AG09309 (cell line): ENCODE measurements at regions not wholly inside any gene's neighbourhood (a gene's known extent, or its start where the extent isn't known, plus 50 kb on each side); places are given as distances from the start of the nearest gene placed in this dataset.
"Not testable (repeated sequence)": the region's sequence is repeated elsewhere in the genome, so short reads cannot be mapped to it uniquely, and the experiment has no call there.

Experiments used
- DNase-seq: peaks from one replicate; pipeline ENCODE4 v3.0.0-alpha.2; 2010; ENCODE audit warnings: low read depth
- H3K4me3 ChIP-seq: 2 replicates; pipeline ENCODE4 v1.5.1; 2011; ENCODE audit warnings: mild to moderate bottlenecking, low read depth, low read length, moderate library complexity; ENCODE audit not compliant: control insufficient read depth
- TF ChIP-seq, protein P1 (sequence below): IDR thresholded peaks from 2 replicates; pipeline ENCODE4 v1.5.1; 2011; ENCODE audit warnings: mild to moderate bottlenecking, low read depth, low read length, inconsistent platforms; ENCODE audit not compliant: insufficient read depth, control insufficient read depth; ENCODE audit errors: missing control alignments

DNA sequence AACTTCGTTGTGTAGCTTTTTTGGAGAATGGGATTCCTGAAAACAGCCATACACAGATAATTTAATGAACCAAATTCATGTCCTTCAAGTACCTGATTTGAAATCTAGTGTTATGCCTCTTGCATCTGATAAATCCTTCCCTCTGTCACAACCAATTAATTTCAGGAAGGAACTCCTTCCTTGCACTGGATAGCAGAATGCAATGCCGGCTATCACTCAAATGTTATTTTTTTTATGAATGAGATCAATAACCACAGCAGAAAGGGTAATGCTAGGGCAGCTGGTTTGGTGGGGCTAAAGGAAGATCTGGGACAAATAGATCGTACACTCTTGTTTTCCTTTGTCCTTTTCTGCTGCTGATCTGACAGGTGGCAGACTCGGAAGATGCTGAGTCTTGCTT lies 899.5 kb upstream of the GYPC start:
- no peak overlapping the region for H3K4me3 ChIP-seq
- TF ChIP-seq, protein P1, sequence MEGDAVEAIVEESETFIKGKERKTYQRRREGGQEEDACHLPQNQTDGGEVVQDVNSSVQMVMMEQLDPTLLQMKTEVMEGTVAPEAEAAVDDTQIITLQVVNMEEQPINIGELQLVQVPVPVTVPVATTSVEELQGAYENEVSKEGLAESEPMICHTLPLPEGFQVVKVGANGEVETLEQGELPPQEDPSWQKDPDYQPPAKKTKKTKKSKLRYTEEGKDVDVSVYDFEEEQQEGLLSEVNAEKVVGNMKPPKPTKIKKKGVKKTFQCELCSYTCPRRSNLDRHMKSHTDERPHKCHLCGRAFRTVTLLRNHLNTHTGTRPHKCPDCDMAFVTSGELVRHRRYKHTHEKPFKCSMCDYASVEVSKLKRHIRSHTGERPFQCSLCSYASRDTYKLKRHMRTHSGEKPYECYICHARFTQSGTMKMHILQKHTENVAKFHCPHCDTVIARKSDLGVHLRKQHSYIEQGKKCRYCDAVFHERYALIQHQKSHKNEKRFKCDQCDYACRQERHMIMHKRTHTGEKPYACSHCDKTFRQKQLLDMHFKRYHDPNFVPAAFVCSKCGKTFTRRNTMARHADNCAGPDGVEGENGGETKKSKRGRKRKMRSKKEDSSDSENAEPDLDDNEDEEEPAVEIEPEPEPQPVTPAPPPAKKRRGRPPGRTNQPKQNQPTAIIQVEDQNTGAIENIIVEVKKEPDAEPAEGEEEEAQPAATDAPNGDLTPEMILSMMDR = no peak
- no peak for DNase-seq

DNA sequence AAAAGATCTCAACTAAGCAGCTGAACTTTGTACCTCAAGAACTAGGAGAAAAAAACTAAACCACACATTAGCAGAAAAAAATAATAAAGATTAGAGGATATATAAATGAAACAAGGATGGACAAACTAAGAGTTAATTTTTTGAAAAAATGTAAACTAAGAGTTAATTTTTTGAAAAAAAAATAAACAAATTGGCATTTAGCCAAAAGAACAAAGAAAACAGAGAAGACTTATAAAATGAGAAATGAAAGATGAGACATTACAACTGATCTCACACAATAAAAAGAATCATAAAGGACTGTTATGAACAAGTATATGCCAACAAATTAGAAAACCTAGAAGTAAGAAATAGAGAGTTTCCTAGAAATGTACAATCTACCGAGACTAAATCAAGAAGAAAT lies 859.2 kb upstream of the GYPC start:
- DNase-seq = no peak
- TF ChIP-seq, protein P1 = no peak

DNA sequence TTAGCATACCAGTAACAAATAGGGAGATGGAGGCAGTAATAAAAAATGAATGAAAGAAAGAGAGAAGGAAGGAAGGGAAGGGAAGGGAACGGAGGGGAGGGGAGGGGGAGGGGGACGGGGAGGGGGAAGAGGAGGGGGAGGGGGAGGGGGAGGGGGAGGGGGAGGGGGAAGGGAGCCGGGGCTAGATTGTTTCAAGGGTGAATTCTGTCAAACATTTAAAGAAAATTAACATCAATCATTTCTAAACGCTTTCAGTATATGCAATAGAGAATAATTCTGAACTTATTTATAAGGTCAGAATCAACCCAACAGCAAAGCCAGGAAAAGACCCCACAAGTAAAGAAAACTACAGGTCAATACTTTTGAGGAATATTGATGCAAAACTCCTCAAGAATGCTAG lies 858.8 kb upstream of the GYPC start:
- no peak overlapping the region for H3K4me3 ChIP-seq
- DNase-seq = no peak
- TF ChIP-seq, protein P1 = no peak

More for the DNA sequence above, 859.2 kb upstream of the GYPC start:
- no peak overlapping the region for H3K4me3 ChIP-seq

DNA sequence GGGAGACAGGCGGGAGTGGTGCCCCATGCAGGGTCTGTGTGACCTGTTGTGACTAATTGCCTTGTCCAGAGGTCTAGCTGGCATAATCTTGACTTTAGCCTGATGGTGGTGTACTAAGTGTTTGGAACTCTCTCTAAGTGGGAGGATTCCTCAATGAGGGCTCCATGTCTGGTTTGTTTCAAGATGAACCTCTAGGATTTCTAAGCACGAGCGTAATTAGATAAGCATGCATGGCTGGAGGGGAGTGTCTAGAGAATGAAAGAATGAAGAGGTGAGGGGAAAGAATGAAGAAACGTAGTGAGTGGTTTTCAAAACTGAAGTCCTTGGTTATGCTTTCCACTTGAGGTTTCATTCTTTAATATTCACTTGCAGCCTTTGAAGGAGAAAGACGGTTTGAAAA lies 833.2 kb upstream of the GYPC start:
- H3K4me3 ChIP-seq = no peak overlapping the region
- TF ChIP-seq, protein P1 = no peak
- no peak for DNase-seq

DNA sequence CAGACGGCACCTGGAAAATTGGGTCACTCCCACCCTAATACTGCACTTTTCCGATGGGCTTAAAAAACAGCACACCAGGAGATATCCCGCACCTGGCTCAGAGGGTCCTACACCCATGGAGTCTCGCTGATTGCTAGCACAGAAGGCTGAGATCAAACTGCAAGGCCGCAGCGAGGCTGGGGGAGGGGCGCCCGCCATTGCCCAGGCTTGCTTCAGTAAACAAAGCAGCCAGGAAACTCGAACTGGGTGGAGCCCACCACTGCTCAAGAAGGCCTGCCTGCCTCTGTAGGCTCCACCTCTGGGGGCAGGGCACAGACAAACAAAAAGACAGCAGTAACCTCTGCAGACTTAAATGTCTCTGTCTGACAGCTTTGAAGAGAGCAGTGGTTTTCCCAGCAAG lies 830.2 kb upstream of the GYPC start:
- not testable (repeated sequence) for H3K4me3 ChIP-seq, DNase-seq

DNA sequence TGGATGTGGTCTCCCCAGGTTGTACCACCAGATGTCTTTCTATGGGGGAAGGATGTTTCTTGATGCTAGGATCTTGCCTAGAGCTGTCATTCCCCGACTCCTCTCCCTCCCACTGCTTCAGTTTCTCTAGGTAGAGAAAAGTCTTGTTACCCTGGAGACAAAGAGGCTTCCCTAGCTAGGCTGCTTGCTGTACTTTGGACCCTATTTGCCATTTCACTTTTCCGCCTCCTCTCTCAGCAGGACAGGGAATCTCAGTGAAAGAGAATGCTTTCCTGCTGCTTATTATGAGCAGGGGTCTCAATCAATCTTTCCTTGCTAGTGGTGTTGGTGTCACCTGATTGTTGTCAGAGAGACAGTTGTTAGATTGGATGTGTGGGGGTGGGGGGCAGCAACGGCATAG lies 818.8 kb upstream of the GYPC start:
- no peak overlapping the region for H3K4me3 ChIP-seq
- DNase-seq = no peak
- TF ChIP-seq, protein P1 = no peak

DNA sequence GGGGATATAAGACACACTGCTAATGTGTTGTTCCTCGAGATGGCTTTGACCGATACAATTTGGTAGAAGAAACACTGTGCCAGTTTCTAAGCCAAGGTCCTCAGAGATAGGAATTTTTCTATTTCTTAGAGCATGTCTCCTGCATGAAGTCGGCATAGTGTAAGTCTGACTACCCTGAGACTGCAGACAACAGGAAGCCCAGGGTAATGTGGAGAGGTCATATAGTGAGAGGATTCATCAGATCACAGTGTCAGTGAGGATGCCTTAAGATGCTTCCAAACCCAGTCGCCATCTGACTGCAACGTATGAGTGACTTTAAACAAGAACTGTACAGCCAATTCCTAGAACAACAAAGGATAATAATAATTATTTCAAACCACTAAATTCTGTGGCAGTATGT lies 818.3 kb upstream of the GYPC start:
- no peak for DNase-seq
- TF ChIP-seq, protein P1 = no peak
- no peak overlapping the region for H3K4me3 ChIP-seq
